BE2C (cell line): ENCODE measurements at regions not wholly inside any gene's neighbourhood (a gene's known extent, or its start where the extent isn't known, plus 50 kb on each side); places are given as distances from the start of the nearest gene placed in this dataset.

Experiments used
- DNase-seq: peaks from one replicate; pipeline ENCODE4 v3.0.0-alpha.2; 2020
- H3K27me3 ChIP-seq: fragments of 250-450 bp; sonication (Bioruptor Pico); 2 replicates; pipeline ENCODE4 v1.5.1; 2020; ENCODE audit warnings: mild to moderate bottlenecking
- H3K36me3 ChIP-seq: fragments of 250-450 bp; sonication (Bioruptor Pico); 2 replicates; pipeline ENCODE4 v1.5.1; 2020; ENCODE audit warnings: mild to moderate bottlenecking
- H3K4me1 ChIP-seq: fragments of 250-450 bp; sonication (Bioruptor Pico); 2 replicates; pipeline ENCODE4 v1.5.1; 2020
- H3K4me3 ChIP-seq: 2 replicates; pipeline ENCODE4 v1.5.1; 2011; ENCODE audit warnings: low read depth, low read length
- H3K9me3 ChIP-seq: fragments of 250-450 bp; sonication (Bioruptor Pico); 2 replicates; pipeline ENCODE4 v1.5.1; 2020
- TF ChIP-seq, protein P1 (sequence below): IDR thresholded peaks from 2 replicates; pipeline ENCODE4 v1.5.1; 2012; ENCODE audit warnings: mild to moderate bottlenecking, low read depth, low read length

- no peak for DNase-seq
- Histone ChIP-seq H3K27me3 (no peaks in the 10 kb centered on the region), H3K36me3 (no peaks in the 10 kb centered on the region), H3K4me1 (no peaks in the 10 kb centered on the region), H3K4me3 (no peak overlapping the region), H3K9me3 (no peaks in the 10 kb centered on the region; the same call in 1 of the 2 replicates)
- TF ChIP-seq, protein P1, sequence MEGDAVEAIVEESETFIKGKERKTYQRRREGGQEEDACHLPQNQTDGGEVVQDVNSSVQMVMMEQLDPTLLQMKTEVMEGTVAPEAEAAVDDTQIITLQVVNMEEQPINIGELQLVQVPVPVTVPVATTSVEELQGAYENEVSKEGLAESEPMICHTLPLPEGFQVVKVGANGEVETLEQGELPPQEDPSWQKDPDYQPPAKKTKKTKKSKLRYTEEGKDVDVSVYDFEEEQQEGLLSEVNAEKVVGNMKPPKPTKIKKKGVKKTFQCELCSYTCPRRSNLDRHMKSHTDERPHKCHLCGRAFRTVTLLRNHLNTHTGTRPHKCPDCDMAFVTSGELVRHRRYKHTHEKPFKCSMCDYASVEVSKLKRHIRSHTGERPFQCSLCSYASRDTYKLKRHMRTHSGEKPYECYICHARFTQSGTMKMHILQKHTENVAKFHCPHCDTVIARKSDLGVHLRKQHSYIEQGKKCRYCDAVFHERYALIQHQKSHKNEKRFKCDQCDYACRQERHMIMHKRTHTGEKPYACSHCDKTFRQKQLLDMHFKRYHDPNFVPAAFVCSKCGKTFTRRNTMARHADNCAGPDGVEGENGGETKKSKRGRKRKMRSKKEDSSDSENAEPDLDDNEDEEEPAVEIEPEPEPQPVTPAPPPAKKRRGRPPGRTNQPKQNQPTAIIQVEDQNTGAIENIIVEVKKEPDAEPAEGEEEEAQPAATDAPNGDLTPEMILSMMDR = no peak
These were observed 162.0 kb upstream of the SOX11 start for GRCh38 chr2:5530011-5530696.

DNA sequence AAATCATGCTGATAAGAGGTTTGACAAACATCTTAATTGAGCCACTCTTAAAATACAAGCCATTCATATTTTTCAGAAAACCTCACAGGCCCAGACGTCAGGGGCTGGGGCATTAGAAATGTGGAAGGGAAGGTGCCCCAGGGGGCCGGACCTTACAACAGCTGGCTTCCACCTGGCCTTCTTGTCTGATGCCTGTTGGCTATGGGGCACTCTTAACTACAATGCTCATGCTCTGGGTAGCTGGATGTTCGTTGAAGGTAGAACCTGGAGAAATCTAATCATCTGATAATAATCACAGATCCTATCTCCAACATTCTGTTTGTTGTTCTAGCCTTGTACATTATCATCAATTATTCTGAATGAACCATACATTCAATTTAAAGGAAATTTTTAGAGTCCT, 156.9 kb upstream of the SOX11 start:
- no peaks in the 10 kb centered on the region for H3K36me3 ChIP-seq
- TF ChIP-seq, protein P1 = no peak
- no peaks in the 10 kb centered on the region for H3K4me1 ChIP-seq
- H3K27me3 ChIP-seq = no peaks in the 10 kb centered on the region
- H3K4me3 ChIP-seq = no peak overlapping the region
- no peaks in the 10 kb centered on the region; the same call in 1 of the 2 replicates for H3K9me3 ChIP-seq
- no peak for DNase-seq

DNA sequence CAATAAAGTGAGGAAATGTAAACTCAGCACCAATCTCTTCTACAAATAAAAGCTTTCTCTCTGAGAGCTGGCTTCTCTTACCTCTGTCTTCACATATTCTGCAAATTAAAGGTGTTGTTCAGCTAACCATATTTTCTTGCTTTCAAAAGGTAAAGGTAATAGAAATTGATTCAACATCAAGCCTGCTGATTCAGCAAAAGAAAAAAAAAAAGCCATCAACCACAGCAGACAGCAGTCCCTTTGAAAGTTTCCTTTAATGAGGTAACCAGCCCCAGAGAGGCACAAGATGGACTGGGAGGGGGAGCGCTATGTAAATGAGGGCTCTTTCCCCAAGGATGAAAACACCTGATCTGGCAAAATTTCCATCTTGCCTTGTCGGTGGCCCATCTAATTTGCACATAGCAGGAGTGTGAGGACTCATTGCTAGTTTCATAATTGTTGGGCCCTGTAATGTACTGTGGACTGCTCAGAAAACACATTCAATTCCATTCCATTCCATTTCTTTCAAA, 154.9 kb upstream of the SOX11 start:
- TF ChIP-seq, protein P1 = no peak
- H3K4me1 ChIP-seq = no peaks in the 10 kb centered on the region
- H3K36me3 ChIP-seq = no peaks in the 10 kb centered on the region
- no peaks in the 10 kb centered on the region for H3K27me3 ChIP-seq
- no peaks in the 10 kb centered on the region for H3K9me3 ChIP-seq
- no peak overlapping the region for H3K4me3 ChIP-seq
- DNase-seq = no peak

DNA sequence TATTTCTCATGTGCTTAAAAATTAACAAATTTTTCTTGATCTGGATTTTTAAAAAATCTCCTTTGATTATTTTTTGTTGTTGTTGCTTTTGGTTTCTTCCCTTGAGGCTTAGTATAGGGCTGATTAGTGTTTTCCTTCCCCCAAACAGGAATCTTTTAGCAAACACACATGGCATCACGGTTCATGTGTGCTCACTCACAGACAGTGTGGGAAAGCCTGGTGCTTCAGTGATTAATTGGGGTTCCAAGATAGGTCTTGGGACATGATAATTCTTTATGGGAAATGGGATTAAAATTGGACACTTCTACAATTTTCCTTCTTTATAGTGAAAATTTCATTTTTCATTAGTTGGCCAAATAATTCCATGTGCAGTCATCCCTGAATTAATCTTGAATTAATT, 153.9 kb upstream of the SOX11 start:
- TF ChIP-seq, protein P1 = no peak
- no peak for DNase-seq

DNA sequence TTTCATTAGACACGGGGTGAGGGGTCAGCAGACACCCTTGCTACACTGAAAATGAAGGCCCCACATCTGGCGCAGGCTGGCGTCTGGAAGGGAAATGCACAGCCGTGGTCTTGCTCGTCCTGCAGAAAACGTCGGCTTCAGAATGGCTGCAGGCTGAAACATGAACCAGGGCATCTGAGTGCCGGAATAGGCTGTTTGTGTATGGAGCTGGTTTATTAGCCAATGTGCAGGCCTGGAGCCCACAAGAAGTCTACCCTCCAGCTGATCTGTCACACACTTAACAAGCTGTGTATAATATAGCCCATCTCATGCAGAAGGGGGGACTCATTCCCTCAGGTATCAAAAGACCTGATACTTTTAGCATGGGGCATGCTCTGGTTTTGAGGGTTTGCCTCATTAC, 153.4 kb upstream of the SOX11 start:
- no peak for DNase-seq
- Histone ChIP-seq H3K4me1 (no peaks in the 10 kb centered on the region), H3K9me3 (no peaks in the 10 kb centered on the region), H3K36me3 (no peaks in the 10 kb centered on the region), H3K27me3 (no peaks in the 10 kb centered on the region), H3K4me3 (no peak overlapping the region)
- TF ChIP-seq, protein P1 = no peak

More for the DNA sequence above, 153.9 kb upstream of the SOX11 start:
- H3K4me1 ChIP-seq = no peaks in the 10 kb centered on the region
- no peaks in the 10 kb centered on the region for H3K27me3 ChIP-seq
- H3K36me3 ChIP-seq = no peaks in the 10 kb centered on the region
- no peak overlapping the region for H3K4me3 ChIP-seq
- H3K9me3 ChIP-seq = no peaks in the 10 kb centered on the region
